Umbilical cord (tissue), 1 donor: ENCODE measurements at regions not wholly inside any gene's neighbourhood (a gene's known extent, or its start where the extent isn't known, plus 50 kb on each side); places are given as distances from the start of the nearest gene placed in this dataset.

ENCODE experiments used
- DNase-seq: peaks from one replicate; pipeline ENCODE4 v3.0.0-alpha.2; 2015; ENCODE audit warnings: low spot score

DNA sequence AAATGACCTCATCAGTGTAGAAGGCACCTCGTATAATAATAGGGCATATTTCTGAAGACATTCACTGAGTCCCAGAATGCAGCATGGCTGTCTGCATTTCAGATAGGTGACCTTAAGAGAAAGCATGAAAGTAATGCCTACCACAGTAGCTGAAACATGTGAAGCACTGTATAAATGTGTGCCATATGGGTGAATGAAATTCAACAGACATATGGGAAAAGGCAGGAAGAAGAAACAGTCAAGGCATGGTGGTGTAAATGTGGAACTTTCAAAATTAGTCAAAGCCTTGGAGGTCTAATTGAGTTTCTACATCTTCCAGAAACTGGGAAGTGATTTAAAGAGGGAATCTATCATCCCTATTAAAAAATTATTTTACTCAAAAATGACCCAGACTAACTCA lies 698.2 kb upstream of the GOT2 start:
- DNase-seq, result no peak

DNA sequence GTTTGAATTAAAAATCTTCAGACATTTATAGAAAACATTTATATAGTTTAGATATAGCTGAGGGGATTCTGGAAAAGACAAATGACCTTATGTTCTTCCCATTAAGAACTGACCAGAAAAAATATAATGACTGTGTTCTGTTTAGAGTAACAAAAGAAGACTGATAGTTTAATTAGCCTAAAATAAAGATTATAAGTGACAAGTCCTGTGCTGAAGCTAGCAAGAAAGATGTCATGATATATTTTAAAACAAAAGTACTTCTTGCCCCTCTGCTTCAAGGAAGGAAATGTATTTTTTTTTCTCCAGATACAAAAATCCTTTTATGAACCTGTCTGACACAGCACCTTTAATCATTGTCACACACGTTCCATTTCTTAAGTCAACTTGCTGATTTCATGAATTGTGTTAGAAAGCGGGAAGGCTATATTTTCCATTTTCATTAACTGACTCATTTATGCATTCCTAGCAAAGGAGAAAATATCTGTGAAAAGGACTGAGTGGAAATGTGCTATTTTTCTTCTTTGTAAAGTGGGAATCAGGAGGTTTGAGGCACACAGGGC lies 690.7 kb upstream of the GOT2 start:
- DNase-seq, result no peak

DNA sequence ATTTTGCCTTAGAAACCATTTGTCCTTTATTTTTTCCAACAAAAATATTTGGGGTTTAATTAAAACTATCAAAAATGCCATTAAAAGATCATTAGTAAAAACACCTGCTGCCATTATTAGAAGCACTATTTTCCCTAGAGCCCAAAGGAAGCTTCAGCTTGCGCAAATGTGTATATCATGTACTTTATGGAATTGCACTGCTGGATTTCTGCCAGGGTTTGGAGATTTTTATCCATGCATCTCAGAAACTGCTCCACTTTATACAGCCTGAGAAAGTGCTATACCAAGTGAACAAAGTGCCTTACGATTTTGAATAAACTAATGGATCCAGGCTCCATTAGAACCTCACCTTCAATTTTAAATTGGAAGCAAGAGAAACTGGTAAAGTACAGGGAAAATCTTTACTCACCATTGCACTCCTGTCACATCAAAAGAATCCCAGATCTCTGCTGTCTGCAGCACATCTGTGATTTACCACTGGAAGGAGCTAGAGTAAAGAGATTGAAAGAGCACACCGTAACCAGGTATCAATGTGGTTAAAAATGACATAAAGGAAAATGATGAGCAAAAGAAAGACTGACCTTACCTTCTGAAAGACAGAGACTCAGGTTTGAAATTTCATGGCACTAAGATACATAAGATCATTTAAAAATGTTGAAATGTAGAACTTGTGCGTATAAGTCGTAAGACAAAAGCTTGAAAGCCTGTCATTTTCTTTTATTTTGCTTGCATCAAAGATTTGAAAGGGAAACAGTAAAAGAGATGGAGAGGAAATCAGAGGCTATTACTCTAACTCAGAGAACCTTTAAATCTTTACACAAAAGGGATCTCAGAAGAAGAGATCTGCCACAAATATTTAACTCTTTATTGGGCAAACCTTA lies 678.1 kb upstream of the GOT2 start:
- peak; percentile 23 for DNase-seq

DNA sequence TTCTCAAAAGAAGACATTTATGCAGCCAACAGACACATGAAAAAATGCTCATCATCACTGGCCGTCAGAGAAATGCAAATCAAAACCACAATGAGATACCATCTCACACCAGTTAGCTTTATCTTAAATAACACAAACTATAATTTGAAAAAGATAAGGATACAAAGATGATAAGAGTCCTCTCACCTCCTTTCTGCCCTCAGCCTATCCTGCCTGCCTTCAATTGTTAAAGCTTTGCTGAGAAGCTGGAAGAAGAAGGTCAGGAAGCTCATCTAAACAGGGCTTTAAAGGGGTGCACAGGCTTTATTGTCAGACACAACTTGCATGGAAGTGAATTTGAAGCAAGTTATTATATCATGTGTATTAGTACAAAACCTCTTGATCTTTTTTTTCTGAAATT lies 676.3 kb upstream of the GOT2 start:
- no peak for DNase-seq

DNA sequence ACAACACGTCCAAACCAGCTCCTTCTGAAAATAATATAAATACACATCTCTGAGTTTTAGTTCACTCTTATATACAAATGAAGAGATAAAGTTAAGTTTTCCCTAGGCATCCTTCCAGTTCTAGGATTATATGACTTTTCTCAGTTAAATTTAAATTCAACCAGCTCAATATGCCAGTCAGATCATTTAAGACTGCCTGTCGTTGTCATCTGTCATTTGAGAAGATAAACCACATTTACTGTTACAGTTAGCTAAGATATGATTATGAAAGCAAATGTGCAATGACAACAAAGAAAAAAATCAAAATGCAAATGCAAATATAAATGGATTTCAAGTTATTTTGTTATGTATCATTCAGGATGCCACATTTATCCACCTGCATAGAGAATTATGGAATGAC lies 671.7 kb upstream of the GOT2 start:
- no peak for DNase-seq

DNA sequence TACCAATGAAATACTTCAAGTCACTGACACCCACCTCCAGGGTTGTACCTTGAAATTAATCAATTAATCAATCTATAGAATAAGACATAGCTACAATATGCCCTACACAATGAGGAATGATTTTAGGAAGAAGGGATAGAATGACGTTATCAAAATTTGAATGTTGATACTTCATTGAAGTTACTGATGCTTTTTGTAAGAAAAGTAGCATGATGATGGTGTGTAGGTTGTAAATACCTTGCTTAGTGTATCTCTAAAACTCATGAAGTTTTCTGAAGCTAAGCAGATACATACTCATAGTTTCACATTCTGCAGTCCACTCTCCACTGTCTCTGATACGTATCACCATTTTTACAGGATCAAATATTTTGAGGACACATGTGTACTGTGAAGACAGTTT lies 670.4 kb upstream of the GOT2 start:
- DNase-seq, result no peak

DNA sequence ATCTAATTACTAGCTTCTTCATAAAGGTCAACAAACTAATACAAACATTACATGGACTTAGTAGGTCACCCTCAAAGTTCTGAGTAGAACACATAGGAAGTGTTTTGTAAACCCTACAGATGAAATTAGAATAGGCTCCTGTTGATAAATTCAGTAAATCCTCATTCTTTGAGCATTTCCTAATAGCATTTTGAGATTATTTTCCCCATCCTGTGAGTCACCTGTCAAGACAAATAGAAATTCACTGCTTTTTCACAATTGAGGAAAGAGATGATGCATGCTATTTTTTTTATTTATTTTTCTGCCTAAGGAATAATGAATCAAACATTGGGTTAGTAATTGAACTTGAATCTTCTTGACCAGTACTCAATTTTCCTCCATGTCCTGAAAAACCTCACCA lies 666.7 kb upstream of the GOT2 start:
- DNase-seq, result no peak

DNA sequence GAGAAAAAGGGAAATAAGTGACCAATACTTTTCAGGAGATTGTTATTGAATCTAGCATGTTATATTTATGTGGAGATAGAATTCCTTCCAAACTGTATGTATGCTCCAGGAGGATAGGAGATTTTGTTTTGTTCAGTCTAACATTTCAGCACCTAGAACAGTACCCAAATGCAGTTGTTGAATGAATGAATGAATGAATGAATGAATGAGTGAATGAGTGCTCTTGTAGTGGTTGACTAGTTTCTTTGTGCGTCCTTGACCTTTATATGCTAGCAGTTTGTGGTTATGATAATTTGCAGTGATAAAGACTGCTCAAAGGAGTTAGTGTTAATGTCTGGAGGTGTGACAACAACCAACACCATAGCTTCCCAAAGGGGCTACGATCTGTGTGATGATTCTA lies 663.5 kb upstream of the GOT2 start:
- DNase-seq, result no peak

DNA sequence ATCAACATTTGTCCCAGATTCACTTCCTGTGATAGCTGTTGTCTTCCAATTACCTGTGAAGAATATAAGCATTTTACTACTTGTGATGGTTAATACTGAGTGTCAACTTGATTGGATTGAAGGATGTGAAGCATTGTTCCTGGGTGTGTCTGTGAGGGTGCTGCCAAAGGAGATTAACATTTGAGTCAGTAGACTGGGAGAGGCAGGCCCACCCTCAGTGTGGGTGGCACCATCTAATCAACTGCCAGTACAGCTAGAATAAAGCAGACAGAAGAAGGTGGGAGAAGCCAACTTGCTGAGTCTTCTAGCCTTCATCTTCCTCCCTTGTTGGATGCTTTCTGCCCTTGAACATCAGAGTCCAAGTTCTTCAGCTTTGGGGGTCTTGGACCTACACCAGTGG lies 660.4 kb upstream of the GOT2 start:
- no peak for DNase-seq

DNA sequence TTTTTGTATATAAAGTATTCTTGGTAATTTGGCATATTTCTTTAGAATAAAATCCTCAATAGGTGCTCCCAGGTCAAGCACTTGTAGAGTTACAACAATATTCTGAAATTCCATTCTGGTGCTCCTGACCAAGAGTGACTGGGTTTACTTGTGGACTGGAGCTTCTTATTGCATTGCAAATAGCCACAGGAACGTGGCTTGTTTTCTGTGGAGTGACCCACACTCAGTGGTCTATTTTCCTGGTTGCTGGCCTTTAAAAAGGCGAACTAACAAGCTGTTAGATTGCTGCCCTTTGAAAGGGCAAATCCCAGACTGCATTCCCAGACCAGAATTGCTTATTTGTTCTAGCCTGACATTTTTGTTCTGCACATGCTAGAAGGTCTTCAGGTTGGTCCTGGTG lies 658.8 kb upstream of the GOT2 start:
- DNase-seq, result no peak

DNA sequence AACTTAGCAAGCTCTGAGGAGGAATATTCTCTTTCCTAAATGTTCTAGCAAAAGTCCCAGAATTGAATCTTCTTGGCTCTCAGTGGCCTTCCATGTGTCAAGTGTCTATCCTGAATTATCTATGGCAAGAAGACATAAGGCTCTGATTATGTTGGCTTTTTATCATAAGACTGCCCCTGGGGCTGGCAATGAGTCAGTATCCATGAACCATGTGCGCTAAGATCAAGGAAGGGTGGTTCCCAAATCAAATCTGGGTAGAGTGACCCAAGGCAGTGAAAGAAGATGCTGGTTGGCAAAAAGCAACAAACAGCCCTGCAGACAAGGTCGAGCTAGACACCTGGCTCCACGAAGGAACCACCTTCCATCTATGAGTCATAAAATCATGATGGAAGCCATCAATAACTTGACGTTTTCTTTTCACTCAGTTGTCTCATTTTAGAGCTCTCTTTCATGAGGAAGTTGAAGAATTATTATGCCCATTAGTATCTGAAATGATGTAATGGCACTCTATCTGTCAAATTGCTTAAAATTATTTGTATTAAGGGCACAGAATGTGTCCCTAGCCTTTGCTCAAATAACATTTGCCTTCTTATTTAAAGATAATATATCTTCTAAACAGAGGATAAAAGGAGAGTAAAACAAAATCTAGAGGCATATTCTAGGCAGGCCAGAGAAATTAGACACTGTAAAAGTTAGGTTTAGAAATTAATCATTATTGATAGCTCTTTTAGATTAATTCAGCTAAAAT lies 657.7 kb upstream of the GOT2 start:
- DNase-seq, result no peak

DNA sequence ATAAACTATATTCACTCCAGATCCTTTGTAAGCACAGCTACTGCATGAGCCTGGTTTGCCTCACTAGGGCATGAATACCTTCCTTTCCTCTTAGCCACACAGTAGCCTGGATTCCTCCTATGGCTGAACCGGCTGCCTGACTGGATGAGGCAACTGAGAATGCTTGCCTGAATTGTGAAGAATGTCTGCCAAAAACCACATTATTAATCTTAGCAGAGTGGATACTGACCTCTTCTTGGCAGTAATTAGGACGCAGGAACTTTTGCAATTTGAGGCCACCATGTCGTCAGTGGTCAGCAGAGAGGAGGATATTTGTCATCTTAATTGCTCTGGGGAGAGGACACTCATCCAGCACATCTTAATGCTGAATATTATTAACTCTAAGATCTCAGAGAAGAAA lies 651.8 kb upstream of the GOT2 start:
- no peak for DNase-seq

DNA sequence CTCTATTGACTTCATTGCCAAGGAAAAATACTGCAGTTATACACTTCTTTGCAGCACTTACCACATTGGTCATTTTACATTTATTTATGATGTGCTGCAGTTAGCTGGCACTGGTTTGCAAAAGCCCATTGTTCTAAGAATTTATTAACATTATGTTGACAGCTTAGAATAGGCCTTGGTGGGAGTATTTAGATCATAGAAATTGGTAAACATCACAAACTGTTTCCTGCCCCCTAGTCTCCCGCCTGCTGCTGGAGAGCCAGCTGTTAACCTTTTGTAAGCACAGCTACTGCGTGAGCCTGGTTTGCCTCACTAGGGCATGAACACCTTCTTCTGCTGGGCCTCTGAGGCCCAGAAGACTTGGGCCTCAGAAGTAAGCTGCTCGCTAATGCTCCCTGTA lies 651.4 kb upstream of the GOT2 start:
- peak; percentile 10 for DNase-seq

DNA sequence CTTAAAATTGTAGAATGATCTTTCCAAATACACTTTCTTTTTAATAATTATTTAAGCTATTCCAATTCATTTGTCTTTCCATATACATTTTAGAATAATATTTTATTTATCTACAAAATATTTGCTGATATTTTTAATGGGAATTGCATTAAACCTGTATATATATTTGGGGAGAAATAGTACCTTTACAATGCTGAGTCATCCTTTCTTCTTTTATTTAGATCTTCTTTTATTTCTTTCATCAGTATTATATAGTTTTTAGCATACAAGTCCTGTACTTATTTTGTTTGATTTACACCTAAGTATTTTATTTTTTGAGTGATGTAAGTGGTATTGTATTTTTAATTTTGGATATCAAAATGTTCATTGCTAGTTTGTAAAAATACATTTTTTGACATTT lies 639.5 kb upstream of the GOT2 start:
- DNase-seq, result no peak

DNA sequence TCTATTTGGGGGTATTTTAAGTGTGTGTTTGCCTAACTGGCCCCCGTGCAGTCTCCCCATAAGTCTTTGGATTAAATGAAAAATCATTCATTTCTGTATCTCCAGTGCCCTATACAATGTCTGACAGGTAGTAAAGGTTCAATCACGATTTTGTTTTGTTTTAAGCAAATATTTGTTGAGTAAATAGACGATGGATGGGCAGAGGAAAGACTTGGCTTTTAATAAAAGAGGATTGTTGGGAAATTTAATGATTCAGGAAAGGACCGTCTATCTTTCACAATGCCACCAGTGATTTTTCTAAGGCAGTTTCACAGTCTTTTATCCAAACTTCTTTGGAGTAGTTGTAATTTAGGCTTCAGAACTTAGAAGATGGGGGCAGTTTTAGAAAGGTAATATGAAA lies 636.6 kb upstream of the GOT2 start:
- no peak for DNase-seq

DNA sequence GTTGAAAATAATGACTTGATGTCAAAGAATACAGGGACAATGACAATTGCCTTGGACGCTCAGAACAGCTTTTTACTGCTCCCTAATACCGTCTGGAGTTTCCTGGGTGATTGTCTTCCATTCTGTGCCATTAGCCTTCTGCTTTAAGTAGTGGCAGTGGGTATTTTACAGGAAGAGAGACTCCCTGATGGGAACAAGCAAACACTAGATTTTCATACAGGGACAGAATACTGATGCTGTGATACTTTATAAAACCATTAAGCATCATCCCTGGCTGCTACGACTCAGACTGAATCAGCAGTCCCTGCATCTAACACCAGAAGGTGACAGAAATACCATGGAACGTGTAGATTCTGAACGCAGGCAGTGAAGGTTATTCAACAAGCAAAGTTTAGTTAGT lies 635.4 kb upstream of the GOT2 start:
- DNase-seq, result no peak

DNA sequence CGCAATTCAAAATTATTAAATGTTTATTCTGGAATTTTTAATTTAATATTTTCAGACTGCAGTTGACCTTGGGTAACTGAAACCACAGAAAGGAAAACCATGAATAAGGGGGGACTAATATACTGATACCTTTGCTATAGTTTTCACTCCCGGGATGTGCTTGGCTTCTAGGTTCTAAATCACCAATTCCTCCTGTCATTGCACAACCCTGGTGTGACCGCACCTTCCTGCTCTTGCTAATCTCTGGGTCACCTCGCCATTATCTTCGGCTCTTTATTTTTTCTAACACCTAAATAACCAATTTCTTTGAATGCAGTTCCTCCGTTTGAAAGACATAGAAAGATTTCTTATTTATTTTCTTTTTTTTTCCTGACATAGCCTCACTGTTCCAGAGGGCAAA lies 634.5 kb upstream of the GOT2 start:
- DNase-seq, result no peak

DNA sequence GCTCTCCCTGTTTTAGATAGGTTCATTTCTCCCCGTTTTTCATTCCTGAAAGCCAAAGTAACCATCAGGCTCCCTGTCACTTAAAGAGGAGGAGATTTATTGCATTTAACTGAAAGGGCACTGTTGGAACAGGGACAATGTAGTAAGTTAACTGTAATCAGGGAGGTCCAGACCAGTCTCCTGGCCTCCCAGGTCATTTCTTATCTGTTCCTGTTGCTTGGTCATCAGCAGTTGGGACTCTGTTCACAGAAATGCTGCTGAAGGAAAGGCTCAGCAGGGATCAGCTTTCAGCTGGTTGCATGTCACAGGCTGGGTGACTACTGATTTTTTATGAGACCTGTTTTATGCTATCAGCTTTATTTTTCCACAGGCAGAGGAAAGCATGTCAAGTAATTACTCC lies 622.6 kb upstream of the GOT2 start:
- DNase-seq, result peak; percentile 6

DNA sequence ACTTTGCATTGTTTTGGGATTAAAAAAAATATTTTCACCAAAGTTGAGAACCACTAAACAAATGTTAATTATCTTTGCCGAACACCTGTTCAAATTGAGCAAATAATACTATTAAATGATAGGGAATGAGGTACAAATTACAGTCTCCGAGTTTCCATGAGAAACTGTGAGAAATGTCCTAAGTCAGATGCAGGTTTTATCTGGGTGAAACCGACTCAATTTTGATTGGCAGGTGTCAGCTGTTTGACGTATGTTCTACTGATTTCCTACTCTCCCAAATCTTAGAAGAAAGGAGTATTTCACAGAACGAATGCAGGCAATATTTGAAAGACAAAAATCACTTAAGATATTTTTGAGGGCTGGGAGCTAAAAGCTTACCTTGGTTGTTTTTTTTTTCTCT lies 622.0 kb upstream of the GOT2 start:
- DNase-seq, result no peak

DNA sequence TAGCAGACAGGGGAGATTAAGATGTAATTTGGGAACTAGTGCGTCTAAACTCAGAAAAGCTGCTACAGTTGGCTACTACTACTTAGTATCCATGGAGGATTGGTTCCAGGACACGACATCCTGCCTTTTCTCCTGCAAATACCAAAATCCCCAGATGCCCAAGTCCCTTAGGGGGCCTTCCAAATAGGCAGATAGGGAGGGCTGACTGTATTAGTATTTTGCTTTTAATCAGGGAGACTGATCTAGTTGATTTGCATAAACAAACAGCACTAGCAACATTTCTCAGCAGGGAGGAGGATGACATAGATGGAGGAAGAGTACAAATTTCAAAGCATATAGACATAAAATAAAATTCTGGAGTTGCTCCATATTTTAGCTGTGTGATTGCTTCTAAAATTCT lies 621.6 kb upstream of the GOT2 start:
- DNase-seq, result no peak

DNA sequence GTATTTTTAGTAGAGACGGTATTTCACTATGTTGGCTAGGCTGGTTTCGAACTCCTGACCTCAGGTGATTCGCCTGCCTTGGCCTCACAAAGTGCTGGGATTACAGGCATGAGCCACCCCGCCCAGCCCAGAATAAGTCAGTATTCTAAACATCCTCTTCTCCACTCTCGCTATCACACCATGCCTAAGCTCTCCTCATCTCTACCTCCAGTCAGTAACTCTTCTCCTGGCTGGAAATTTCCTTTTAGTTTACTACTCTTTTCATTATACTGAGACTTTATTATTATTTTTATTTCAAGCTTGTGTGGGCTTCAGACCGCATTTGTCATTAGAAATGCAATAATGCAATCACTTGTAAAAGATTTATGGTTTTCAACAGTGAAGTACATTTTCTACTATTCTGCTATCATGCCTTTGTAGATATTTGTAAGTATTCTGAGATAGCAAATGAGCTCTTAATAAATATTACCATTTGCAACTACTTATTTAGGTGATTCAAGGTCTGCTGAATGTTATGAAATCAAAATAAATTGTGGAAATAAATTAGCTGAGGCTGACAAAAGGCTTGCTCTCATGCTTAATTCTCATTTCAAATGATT lies 617.3 kb upstream of the GOT2 start:
- no peak for DNase-seq

DNA sequence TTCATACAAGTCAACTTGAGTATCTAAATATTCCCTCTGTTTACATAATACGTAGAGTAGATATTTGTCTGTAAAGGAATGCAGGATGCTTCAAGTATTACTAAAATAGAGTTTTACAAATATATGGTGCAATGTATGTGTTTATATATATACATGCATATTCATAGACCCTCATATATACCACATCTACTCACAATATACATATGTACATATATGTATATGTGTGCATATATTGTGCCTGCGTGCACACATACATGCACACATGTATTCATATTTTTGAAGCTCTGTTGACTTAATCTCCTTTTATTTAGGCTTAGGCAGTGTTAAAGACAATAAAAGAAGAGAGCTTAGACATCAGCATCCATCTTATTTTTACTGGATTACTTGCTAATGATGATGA lies 616.6 kb upstream of the GOT2 start:
- DNase-seq, result no peak

DNA sequence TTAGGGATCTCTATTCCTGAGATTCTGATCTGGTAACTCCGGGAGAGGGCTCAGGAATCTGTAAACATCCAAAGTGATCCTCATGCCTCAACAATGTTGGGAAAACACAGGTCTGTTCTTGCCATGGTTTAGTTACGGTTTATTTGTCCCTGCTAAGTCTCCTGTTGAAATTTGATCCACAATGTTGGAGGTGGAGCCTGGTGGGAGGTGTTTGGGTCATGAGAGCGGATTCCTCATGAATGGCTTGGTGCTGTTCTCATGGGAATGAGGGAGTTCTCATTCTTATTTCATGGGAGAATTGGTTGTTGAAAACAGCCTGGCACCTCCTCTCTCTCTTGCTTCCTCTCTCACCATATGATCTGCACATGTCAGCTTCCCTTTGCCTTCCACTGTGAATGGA lies 608.6 kb upstream of the GOT2 start:
- DNase-seq, result no peak
